ENCODE measurements at regions not wholly inside any gene's neighbourhood (a gene's known extent, or its start where the extent isn't known, plus 50 kb on each side); places are given as distances from the start of the nearest gene placed in this dataset.
"Not testable (repeated sequence)": the region's sequence is repeated elsewhere in the genome, so short reads cannot be mapped to it uniquely, and the experiment has no call there.

GRCh38 chr1:233828480-233828879, 76.0 kb upstream of the SLC35F3 start:
- Mint-ChIP-seq H3K4me1 (ENCODE audit: low read depth) (no peaks in the 10 kb centered on the region), H3K9me3 (peaks cover 15% of the 10 kb centered on the region), H3K36me3 (ENCODE audit: low read depth) (no peaks in the 10 kb centered on the region), H3K27me3 (no peaks in the 10 kb centered on the region), H3K27ac (no peak overlapping the region), H3K4me3 (no peak overlapping the region)
- POLR2A ChIA-PET = no interaction called here
- no peak for TF ChIP-seq CTCF (IDR thresholded peaks at IDR 0.05)
- intact Hi-C loops (cut with micrococcal nuclease) = no loop called here
- CTCF ChIA-PET = no interaction called here
- ATAC-seq = no peak
- no peak for DNase-seq

- ATAC-seq (no peak), DNase-seq (no peak)
- no peak for TF ChIP-seq CTCF (IDR thresholded peaks at IDR 0.05)
- no peaks in the 10 kb centered on the region for H3K36me3 Mint-ChIP-seq (ENCODE audit: low read depth)
- H3K4me1 Mint-ChIP-seq (ENCODE audit: low read depth) = no peaks in the 10 kb centered on the region
- CTCF ChIA-PET = no interaction called here
- H3K27ac Mint-ChIP-seq = no peak overlapping the region
- intact Hi-C loops (cut with micrococcal nuclease) = no loop called here
- POLR2A ChIA-PET = no interaction called here
- peaks cover 13% of the 10 kb centered on the region for H3K9me3 Mint-ChIP-seq
- no peaks in the 10 kb centered on the region for H3K27me3 Mint-ChIP-seq
- no peak overlapping the region for H3K4me3 Mint-ChIP-seq
Observed at GRCh38 chr1:233834609-233835008, 69.9 kb upstream of the SLC35F3 start.

DNA sequence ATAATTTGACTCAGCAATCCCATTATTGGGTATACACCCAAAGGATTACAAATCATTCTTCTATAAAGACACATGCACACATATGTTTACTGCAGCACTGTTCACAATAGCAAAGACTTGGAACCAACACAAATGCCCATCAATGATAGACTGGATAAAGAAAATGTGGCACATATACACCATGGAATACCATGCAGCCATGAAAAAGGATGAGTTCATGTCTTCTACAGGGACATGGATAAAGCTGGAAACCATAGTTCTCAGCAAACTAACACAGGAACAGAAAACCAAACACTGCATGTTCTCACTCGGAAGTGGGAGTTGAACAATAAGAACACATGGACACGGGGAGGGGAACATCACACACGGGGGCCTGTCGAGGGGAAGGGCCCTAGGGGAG, 66.3 kb upstream of the SLC35F3 start:
- not testable (repeated sequence) for H3K27ac Mint-ChIP-seq

GRCh38 chr1:233843525-233844204, 60.8 kb upstream of the SLC35F3 start:
- no peak for TF ChIP-seq CTCF (IDR thresholded peaks at IDR 0.05)
- Mint-ChIP-seq H3K36me3 (ENCODE audit: low read depth) (no peaks in the 10 kb centered on the region), H3K4me1 (ENCODE audit: low read depth) (no peaks in the 10 kb centered on the region), H3K4me3 (no peak overlapping the region), H3K27ac (no peak overlapping the region), H3K27me3 (no peaks in the 10 kb centered on the region), H3K9me3 (peaks cover 4% of the 10 kb centered on the region)
- intact Hi-C loops (cut with micrococcal nuclease) = no loop called here
- ATAC-seq = no peak
- POLR2A ChIA-PET = no interaction called here
- DNase-seq = no peak
- CTCF ChIA-PET = no interaction called here

More for the DNA sequence above, 66.3 kb upstream of the SLC35F3 start:
- H3K36me3 Mint-ChIP-seq (ENCODE audit: low read depth); H3K4me1 Mint-ChIP-seq (ENCODE audit: low read depth); H3K27me3 Mint-ChIP-seq; DNase-seq; H3K9me3 Mint-ChIP-seq; H3K4me3 Mint-ChIP-seq; ATAC-seq; CTCF ChIA-PET; intact Hi-C loops (cut with micrococcal nuclease); POLR2A ChIA-PET: not testable (repeated sequence)

GRCh38 chr1:233844275-233844674, 60.2 kb upstream of the SLC35F3 start:
- Mint-ChIP-seq H3K36me3 (ENCODE audit: low read depth) (no peaks in the 10 kb centered on the region), H3K27ac (no peak overlapping the region), H3K9me3 (peaks cover 8% of the 10 kb centered on the region), H3K4me1 (ENCODE audit: low read depth) (no peaks in the 10 kb centered on the region), H3K27me3 (no peaks in the 10 kb centered on the region), H3K4me3 (no peak overlapping the region)
- DNase-seq (no peak), ATAC-seq (no peak)
- ChIA-PET CTCF (interaction anchor here (1.0 kb wide), 1 partner anchor 449 kb away, joined by 3 read pairs; no protein-coding TSS in a partner anchor), POLR2A (no interaction called here)
- no peak for TF ChIP-seq CTCF (IDR thresholded peaks at IDR 0.05)
- intact Hi-C loops (cut with micrococcal nuclease) = no loop called here
